Activated CD8-positive, alpha-beta memory T cell treated with anti-CD3 and anti-CD28 coated beads for 48 hours (primary cell): ENCODE measurements at regions not wholly inside any gene's neighbourhood (a gene's known extent, or its start where the extent isn't known, plus 50 kb on each side); places are given as distances from the start of the nearest gene placed in this dataset.

Experiments
- DNase-seq, 3 experiments: peaks; one replicate each; pipeline ENCODE4 v3.0.0-alpha.2; 2020; ENCODE audit warnings: low read depth in 2 of 3, low spot score in 2 of 3

GRCh38 chr3:20916951-20917606, 731.1 kb upstream of the SGO1 start:
- DNase-seq = no peak

DNA sequence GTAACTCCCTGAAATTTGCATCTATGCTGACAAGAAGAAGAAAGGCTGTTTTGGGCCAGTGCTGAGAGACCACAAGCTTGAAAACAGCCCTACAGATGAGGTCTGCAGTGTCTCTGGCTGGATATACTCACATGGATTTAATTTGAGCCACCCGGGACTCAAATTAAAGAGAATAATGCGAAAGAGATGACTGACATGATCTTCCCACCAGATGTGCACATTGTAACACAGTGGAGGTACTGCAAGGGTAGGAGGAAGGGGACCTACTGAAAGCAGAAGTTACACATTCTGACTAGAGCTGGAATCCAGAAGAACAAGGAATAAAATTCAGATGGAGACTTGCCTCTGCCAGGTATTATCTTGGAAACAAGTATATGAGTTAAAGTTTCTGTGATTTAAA, 728.3 kb upstream of the SGO1 start:
- DNase-seq = no peak

GRCh38 chr3:20912406-20912805, 726.4 kb upstream of the SGO1 start:
- DNase-seq = no peak

- no peak for DNase-seq
Measured at GRCh38 chr3:20909511-20909910, 723.5 kb upstream of the SGO1 start.

GRCh38 chr3:20905210-20905805, 719.3 kb upstream of the SGO1 start:
- no peak for DNase-seq

- DNase-seq = no peak
Measured at GRCh38 chr3:20904671-20905070, 718.7 kb upstream of the SGO1 start.

DNA sequence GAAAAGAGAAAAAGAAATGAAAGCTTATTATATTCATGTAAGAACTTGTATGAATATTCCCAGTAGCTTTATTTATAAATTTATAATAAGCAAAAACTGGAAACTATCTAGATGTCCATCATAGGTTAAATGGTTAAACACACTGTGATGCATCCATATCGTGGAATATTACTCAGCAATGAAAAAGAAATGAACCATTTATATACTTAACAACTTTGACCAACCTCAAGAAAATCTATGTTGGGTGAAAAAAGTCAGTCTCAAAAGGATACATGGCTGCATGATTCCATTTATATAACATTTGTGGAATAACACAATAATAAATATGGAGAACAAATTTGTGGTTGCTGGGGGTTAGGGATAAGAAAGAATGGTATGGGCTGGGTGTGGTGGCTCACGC, 713.0 kb upstream of the SGO1 start:
- DNase-seq = no peak

GRCh38 chr3:20890111-20890519, 704.1 kb upstream of the SGO1 start:
- no peak for DNase-seq

DNA sequence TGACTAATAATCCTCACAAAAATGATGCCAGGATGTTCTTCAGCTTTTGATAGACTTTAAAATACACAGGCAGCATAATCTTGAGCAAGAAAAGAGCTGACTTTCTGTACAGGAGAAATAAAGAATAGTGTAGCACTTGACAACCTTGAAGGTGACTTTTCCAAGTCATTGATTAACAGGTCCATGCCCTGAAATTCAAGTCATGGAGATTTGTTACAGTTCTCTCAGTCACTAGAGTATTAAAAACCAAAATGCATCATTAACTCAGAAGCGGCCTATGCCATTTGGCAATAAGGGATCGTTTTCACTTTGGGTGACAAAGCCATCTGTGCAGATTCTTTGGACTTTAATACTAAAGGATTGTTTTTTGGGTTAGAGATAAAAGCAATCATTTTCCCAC, 692.7 kb upstream of the SGO1 start:
- DNase-seq = no peak

DNA sequence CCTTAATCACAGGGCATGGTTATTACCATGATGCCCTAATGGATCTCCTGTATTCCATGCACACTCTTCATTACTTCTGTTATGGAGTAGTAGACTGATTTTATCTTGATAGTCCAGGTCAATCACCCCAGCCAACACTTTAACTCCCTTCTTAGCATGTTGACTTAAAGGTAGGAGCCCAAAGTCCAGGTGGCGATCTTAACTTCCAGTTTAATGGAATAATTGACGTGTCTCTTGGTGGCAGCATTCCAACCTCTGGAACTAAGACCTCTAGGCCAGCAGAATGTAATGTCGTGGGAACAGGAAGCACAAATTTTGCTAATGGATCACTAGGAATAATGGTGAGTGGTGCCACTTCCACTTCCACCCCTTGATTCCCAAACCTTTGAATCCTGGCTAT, 687.2 kb upstream of the SGO1 start:
- DNase-seq = no peak

DNA sequence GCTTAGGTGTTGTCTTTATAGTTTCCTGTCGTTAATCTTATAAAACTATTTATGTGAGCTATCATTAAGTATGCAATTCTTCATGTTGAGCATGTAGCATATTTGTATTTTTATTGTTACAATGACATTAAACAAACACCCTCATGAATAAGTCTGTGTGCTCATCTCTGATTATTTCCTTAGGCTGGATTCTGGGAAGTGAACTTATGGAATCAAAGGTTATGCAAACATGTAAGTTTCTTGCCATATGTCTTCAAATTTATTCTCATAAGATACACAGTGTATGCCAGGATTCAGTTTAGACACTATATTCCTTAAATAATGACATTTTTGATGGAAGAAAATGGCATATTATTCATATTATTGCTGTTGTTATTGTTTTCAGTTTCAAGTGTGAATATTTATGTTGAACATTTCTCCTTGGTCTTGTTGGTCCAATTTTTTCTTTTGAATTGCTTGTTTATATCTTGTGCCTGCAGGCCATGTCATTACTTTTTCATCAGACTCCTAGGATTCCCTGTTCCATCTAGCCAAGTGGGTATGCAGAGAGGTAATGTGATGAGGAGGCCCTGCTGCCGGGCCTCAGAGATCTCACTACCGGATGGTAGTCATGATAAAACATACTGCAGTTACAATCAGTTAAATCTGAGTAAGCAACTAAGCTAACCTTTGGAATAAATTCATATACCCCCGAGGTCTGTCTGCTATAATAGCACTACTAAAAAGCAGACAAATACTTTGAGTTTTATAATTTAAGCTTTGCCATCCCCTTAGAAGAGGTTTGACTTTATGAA, 684.3 kb upstream of the SGO1 start:
- DNase-seq = no peak

GRCh38 chr3:20865803-20866202, 679.8 kb upstream of the SGO1 start:
- DNase-seq = no peak

- DNase-seq = no peak
Measured at GRCh38 chr3:20861454-20861853, 675.4 kb upstream of the SGO1 start.

DNA sequence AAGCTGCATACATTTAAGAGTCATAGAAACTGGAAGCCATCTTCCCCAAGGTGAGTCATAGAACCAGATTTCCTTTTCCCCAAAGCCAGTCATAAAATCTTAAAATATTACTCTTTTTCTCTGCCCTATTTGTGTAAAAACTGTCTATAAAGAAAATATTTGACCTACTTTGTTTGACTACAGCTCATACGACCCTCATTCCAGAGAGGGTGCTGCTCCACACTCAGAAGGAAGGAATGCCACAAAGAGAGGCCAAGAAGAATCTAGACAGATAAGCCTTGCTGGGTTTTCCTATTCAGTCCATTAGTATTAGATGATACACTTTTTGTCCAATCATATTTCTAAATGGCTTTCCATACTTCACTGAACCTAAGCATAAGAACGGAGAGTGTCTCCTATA, 671.6 kb upstream of the SGO1 start:
- DNase-seq = no peak

- no peak for DNase-seq
Measured at GRCh38 chr3:20853890-20854289, 667.9 kb upstream of the SGO1 start.

DNA sequence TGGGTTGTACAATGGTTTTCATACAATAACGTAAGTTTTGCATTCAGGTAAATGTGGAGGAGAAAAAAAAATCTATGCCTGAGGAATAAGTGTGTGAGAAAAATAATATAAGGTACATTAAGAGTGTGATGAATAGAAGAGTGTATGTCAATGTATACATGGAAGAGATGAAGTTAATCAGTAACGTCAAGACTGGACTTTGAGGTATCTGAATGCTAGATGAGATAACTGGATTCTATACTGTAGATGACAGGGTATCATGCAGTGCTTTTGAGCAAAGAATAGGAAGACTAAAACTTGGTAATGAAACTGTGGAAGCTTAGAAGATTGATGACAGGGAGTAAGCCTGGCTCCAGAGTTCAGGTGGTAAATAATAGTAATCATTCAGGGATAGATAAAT, 666.7 kb upstream of the SGO1 start:
- DNase-seq = no peak

DNA sequence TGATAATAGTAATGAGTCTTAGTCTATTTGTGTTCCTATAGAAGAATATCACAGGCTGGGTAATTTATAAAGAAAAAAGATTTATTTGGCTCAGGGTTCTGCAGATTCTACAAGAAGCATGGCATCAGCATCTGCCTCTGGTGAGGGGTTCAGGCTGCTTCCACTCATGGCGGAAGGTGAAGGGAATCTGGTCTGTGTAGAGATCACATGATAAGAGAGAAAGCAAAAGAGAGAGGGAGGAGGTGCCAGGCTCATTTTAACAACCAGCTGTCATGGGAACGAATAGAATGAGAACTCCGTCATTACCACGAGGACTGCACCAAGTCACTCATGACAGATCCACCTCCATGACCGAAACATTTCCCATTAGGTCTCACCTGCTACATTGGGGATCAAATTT, 664.0 kb upstream of the SGO1 start:
- DNase-seq = no peak

DNA sequence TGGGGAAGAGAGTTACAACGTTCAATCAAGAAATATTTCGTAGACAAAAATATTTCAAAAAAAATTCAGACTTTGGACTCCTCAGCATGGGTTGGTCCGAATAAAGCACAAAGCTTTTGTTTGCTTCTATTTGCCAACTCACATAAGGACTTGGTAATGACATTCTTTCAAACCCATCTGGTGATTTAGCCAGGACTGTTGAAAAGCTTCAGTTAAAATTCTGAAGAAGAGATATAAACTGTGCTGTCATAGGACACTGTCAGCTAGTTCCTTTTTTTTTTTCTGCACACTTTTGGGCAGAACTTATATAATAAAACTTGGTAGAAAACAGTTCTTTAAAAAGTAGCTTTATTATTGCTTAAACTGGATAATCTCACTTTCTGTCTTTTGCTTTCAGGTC, 660.8 kb upstream of the SGO1 start:
- DNase-seq = no peak

DNA sequence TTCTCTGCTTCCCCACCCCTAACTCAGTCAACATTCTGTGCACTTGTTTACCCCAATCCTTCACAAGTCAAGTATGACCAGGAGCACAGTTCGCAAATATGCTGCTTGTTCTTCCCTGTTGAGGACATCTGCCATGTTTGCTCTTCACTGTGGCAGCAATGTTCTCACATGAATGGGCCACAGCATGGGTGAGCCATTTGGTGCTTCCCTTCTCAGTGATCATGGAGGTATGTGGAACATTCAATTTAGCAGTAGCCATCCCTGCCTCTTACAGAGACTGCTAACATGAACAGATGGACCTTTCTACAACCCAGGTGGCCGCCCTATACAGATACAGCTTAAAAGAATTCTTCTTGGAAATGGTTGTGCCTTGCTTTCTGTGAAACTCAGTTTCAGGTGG, 660.1 kb upstream of the SGO1 start:
- no peak for DNase-seq

DNA sequence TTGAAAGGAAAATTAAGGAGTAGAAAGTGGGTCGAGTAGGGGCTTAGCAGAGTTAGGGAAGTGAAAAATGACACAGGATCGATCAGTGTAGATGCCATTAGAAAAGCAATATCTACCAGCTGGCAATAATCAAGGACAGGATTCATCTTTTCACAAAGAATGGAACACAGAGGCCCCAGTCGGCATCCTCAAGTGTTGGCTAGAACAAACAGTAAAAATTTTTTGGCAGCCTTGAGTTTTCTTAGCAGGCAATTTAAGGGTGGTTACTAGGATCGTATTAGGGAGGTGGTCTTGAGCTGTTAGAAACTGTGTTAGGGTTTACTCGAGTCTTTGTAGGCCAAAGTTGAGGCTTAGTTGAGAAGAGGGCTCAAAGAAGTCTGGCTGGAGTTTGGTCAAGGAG, 658.8 kb upstream of the SGO1 start:
- no peak for DNase-seq

DNA sequence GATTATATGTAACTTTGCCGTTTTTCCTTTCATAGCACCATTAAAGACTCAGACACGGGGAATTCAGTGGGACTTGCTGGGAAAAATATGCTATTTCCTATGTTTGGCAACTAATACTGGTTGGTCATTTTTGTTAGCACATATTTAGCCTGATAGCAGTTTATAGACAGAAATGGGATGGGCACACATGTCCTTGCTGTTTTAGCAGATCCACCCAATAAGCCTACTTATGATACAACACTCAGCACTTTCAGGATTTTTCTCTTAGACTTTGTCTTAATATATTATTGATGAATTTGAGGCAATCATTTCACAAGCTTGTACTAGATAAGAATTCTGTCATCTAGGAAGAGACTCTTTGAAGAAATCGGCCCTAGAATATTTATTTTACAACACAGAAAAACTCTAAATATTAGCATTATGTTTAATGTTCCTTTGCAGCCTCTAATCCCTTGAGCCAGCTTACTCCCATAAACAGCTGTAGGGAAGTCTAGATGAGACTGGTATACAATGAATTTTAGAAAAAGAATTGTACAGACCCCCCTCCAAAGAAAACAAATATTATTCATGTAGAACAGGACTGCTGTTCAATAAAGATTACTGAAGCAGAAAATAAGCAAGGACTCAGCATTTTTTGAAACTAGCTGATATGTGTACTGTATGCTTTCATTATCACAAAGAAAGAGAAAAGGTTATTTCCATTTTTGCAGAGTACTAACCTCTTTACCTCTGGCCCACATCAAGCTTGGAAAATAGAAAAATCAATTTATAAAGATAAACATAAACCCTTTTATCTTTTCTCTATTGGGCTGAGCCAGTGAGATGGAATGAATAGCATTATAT, 656.8 kb upstream of the SGO1 start:
- DNase-seq = no peak

DNA sequence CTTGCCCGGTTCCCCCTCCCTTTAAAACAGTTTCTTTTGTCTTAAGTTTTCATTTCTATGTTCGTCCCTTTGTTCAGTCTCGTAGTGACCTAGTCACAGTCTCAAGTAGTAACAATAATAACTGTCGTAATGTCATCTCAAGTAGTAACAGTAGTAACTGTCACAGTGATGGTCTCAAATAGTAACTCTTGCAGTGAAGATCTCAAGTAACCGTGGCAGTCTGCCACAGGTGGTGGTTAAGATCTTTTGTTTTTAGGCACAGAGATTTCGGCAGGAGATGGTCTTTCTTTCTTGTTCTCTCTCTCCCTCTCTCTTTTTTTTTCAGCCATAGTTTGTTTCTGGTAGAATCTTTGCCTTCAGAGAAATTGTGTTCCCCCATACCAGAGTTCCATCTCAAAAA, 656.0 kb upstream of the SGO1 start:
- no peak for DNase-seq
